VCaP (cell line): ENCODE measurements at regions not wholly inside any gene's neighbourhood (a gene's known extent, or its start where the extent isn't known, plus 50 kb on each side); places are given as distances from the start of the nearest gene placed in this dataset.

ENCODE experiments used
- H3K27ac ChIP-seq: fragments of 450-650 bp; 2 replicates; pipeline ENCODE4 v1.5.1; 2017
- TF ChIP-seq, protein P1 (sequence below): fragments of 450-650 bp; conservative IDR thresholded peaks from 2 replicates; pipeline ENCODE4 v1.5.1; 2017; ENCODE audit warnings: mild to moderate bottlenecking, moderate library complexity

DNA sequence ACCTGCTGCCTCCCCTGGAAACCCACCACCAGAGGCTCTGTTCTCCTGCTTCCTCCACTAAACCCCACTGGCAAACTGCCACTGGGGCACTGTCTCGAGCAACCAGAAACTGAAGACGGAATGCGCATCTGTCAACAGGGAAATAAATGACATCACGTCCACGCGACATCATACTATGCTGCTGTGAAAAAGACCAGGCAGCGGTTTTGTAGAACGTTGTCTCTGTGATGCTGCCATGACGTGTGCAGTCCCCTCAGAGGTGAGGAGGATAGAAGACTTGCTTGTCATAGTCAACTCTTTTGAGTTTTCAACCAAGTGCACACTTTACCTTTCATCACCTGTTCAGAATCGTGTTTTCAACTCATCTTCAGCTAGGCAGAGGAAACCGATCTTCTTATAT, 203.0 kb upstream of the IGF1R start:
- TF ChIP-seq, protein P1, sequence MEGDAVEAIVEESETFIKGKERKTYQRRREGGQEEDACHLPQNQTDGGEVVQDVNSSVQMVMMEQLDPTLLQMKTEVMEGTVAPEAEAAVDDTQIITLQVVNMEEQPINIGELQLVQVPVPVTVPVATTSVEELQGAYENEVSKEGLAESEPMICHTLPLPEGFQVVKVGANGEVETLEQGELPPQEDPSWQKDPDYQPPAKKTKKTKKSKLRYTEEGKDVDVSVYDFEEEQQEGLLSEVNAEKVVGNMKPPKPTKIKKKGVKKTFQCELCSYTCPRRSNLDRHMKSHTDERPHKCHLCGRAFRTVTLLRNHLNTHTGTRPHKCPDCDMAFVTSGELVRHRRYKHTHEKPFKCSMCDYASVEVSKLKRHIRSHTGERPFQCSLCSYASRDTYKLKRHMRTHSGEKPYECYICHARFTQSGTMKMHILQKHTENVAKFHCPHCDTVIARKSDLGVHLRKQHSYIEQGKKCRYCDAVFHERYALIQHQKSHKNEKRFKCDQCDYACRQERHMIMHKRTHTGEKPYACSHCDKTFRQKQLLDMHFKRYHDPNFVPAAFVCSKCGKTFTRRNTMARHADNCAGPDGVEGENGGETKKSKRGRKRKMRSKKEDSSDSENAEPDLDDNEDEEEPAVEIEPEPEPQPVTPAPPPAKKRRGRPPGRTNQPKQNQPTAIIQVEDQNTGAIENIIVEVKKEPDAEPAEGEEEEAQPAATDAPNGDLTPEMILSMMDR = no peak
- no peak overlapping the region for H3K27ac ChIP-seq

DNA sequence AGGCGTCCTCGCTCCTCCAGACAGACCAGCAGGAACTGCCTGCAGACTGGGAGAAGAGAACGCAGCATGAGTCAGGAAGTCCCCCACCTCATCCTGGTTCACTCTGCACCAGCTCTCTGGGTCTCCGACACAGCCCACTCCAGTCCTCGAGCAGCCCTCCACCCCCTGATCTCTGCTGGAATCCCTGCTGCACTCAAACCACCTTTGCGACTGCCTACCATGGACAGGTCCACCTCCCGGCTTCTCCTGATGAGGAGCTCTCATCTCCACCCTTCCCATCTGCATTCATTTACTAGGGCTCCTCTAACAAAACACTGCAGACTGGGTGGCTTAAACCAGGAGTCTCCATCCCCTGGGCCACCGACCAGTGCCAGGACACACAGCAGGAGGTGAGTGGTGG, 202.3 kb upstream of the IGF1R start:
- TF ChIP-seq, protein P1 = no peak
- H3K27ac ChIP-seq = no peak overlapping the region

DNA sequence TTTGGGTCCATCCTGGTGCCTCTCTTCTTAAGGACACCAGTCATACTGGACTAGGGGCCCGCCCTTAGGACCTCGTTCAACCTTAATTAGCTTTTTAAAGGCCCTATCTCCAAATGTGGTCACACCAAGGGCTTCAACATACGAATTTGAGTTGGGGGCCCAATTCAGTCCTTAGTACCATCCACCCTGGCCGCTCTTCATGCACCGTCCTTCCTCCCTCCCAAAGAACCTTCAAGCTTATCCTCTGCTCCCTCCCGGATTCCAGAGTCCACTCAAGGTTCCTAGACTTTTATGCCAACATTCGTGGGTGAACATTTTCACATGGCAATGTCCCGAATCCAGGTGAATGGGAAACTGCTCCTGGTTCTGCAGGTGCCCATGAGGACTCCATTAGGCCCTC, 201.3 kb upstream of the IGF1R start:
- no peak overlapping the region for H3K27ac ChIP-seq
- TF ChIP-seq, protein P1 = no peak

DNA sequence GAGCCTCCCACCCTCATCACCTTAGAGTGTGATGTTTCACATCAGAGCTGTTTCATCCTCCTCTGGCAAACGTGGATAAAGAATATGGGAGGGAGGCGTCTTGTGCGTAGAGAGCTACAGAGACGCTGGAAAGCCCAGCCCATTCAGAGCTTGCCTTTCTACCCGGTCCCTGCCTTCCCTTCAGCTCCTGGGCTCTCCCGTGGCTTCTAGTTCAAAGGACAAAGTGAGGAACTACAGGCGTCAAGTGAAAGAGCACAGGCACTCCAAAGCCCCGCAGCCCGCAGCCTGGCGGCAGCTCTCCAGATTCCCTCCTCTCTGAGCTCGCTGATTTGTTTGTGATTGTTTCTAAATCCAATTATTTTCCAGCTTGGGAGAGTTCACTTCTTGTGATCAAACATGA, 197.1 kb upstream of the IGF1R start:
- no peak overlapping the region for H3K27ac ChIP-seq
- TF ChIP-seq, protein P1 = no peak

DNA sequence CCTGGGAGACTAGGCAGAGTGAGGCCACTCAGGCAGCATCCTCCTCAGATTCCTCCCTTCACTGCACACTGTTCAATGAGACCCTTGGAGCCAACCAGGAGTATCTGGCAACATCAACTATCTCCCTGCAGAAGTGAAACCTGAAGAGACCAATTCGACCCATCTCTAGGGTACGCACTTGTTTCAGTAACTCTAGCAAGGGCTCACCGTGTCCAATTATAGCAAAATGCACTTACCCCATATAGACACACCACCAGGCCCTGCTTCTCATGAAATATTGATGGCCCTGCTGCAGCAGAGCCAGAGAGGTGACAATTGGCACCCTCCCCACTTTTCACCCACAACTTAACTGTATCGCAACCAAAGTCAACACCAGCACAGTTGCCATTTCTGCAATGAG, 196.1 kb upstream of the IGF1R start:
- H3K27ac ChIP-seq = no peak overlapping the region
- TF ChIP-seq, protein P1 = no peak

DNA sequence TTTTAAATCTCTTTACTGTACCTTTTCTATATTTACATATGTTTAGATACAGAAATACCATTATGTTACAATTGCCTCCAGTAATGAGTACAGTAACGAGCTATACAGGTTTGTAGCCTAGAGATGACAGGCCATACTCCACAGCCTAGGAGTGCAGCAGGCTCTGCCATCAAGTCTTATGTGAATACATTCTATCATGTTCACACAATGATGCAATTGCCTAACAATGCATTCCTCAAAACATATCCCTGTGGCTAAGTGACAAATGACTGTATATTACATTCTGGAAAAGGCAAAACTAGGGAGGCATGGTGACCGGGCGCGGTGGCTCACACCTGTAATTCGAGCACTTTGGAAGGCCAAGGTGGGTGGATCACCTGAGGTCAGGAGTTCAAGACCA, 192.4 kb upstream of the IGF1R start:
- TF ChIP-seq, protein P1 = no peak
- no peak overlapping the region for H3K27ac ChIP-seq

- TF ChIP-seq, protein P1 = no peak
- H3K27ac ChIP-seq = no peak overlapping the region
Measured at GRCh38 chr15:98476559-98476958, 171.8 kb upstream of the IGF1R start.

DNA sequence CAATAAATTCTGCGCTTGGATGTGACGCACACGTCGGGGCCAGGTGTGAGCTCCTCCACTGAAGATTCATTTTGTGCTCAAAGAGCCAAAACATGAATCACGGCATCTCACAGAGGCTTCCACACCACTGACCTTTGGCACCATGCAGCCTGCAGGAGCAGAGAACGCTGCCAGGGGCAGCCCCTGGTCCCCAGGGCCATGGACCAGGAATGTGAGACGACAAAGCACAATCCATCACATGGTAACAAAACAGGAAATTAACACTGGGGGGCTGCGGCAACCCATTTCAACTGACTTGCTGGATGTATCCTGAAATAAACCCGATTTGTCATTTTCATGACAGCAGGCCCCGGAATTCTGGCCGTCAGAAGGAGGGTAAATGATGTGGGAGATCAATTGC, 167.5 kb upstream of the IGF1R start:
- TF ChIP-seq, protein P1 = no peak

More for the DNA sequence above, 167.5 kb upstream of the IGF1R start:
- H3K27ac ChIP-seq = no peak overlapping the region
